Islet precursor cell (in vitro differentiated cells): ENCODE measurements at regions not wholly inside any gene's neighbourhood (a gene's known extent, or its start where the extent isn't known, plus 50 kb on each side); places are given as distances from the start of the nearest gene placed in this dataset.
"Not testable (repeated sequence)": the region's sequence is repeated elsewhere in the genome, so short reads cannot be mapped to it uniquely, and the experiment has no call there.

Experiments used
- DNase-seq: peaks from one replicate; pipeline ENCODE4 v3.0.0-alpha.2; 2018

DNA sequence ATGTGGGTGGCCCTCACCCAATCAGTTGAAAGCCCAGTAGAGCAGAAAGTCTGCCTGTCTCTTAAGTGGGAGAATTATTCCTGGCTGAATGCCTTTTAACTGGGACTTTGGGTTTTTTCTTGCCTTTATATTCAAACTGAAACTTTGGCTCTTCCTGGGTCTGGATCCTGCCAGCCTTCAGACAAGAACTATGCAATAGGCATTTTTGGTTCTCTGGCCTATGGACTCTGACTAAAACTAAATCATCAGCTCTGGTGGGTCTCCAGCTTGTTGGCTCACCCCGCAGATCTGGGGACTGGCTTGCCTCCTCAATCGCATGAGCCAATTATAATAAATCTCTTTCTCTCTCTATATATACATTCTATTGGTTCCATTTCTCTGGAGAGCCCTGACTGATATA lies 173.0 kb upstream of the IGF1 start:
- DNase-seq: no peak

GRCh38 chr12:102652645-102653313 lies 172.4 kb upstream of the IGF1 start:
- no peak for DNase-seq

GRCh38 chr12:102645968-102646367 lies 165.6 kb upstream of the IGF1 start:
- no peak for DNase-seq

DNA sequence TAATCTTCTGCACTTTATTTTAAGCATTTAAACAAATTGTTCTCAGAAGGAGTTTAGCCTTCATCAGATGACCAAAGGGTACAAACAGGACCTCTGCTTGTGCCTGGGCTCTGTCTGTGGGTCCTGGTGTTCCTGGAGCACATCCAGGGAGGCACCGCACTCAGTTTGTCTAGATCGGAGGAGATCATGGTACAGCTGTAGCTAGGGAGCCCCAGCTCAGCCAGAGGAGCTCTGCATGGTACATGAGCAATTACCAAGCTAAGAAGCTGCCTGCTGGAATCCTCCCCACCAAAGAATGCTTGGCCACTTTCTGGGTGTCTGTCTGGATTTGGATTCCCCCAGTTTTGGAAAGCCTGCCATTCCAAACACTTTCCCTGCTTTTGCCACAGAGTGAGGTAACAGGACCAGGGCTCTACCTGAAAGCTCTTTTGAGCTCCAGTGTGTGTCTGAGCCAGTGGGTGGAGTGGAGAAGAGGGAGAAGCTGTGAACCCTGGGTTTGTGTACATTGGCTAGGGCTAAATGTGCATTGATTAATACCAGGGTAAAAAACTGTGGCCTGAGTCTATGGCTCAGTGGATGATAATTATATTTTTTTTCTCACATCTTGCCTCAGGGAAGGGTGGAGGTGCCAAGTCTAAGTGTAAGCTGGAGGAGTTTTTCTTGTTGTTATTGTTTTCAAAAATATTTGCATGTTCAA lies 163.7 kb upstream of the IGF1 start:
- no peak for DNase-seq

DNA sequence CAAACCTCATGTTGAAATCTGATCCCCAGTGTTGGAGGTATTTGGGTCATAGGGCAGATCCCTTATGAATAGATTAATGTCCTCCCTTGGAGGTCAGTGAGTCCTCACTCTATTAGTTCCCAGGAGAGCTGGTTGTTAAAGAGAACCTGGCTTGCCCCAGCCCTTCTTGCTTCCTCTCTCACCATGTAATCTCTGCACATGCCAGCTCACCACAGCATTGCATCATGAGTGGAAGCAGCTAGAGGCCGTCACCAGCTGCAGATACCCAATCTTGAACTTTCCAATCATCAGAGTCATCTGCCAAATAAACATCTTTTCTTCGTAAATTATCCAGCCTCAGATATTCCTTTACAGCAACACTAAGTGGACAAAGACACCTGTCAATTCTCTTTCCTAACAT lies 161.8 kb upstream of the IGF1 start:
- DNase-seq: no peak

DNA sequence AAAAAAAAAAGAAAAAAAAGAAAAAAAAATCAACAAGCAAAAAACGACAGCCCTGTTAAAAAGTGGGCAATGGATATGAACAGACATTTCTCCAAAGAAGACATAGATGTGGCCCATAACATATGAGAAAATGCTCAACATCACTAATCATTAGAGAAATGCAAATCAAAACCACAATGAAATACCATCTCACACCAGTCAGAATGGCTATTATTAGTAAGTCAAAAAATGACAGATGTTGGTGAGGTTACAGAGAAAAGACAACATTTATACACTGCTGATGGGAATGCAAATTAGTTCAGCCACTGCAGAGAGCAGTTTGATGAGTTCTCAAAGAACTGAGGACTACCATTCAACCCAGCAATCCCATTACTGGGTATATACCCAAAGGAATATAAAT lies 160.3 kb upstream of the IGF1 start:
- DNase-seq: not testable (repeated sequence)

DNA sequence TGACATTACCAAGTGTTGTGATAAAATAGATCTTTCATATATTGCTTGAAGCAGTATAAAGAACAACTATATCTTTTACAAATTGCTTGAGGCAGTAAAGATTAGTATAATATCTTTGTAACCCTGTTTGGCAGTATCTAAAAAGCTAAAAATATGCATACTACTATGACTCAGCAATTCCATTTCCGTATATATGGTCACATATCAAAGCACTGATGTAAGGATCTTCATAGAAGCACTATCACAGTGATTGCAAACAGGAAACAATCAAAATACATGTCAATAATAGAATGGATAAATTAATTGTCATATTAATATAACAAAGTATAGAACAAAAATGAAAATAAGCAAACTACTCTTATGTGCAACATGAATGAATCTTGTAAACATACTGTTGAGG lies 158.4 kb upstream of the IGF1 start:
- no peak for DNase-seq

DNA sequence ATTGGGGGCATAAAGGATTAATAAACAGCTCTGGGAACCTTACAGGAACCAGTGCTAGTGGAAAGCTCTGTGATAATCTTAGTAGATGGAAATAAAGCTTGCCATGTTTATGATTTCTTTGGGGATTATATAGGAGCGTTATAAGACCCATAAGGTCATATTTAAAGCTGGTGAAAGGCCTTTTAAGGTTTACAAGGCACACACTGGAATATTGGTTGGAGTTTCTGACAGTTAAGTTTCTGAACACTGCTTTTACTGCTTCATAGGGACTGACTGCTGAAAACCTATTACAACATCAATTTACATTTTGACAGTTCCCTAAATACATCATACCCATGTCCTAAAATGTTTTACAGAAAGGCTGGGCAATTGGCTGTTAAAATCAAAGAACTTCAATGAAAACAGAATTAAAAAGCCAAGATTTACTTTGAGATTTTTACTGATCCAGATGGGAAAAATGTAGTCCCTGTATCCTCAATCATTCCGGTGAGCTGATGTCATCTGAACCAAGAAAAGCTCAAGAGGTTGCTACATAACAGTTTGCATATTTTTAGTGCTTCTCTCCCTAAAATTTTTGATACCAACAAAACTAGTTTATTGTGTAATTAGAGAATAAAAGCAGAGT lies 153.7 kb upstream of the IGF1 start:
- DNase-seq: no peak

DNA sequence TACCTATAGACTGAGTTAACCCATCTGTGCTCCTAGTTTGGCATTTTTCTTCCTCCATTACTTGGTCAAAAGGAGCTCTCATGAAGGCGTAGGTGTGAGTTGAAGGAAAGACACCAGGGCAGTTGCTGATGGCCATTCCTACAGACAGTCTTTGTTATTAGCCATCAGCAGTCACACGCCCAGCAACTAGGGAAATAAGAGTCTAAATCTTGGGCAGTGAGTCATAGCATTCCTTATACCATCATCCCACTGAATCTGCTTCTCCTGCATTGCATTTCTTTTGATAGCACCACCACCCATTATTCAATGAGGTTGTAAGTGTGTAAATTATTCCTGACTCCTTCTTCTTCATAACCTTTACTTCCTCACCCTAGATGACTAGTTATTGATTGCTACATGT lies 150.9 kb upstream of the IGF1 start:
- DNase-seq: peak; percentile 73

GRCh38 chr12:102629262-102629888 lies 149.0 kb upstream of the IGF1 start:
- DNase-seq: no peak

- DNase-seq: no peak
Measured at GRCh38 chr12:102625819-102626218, 145.5 kb upstream of the IGF1 start.

GRCh38 chr12:102622618-102623017 lies 142.3 kb upstream of the IGF1 start:
- DNase-seq: no peak

GRCh38 chr12:102618197-102618877 lies 138.0 kb upstream of the IGF1 start:
- DNase-seq: no peak

DNA sequence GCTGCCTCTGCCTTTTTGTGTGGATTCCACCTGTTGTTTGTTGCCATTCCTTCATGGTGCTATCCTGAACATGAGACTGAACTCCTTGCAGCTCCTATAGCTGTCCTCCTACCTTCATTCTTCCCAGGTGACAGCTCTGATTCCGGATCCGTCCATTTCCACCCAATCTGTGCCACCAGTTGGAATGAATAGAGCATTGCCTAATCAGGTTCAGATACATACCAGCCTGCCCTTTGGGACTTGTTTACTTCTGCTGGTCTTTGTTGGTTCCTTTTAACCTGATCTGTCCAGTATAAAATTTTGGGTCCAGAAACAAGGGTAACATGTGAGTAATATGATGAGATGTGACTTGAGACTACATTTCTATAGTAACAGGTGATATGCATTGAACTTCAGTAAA lies 136.3 kb upstream of the IGF1 start:
- DNase-seq: no peak

DNA sequence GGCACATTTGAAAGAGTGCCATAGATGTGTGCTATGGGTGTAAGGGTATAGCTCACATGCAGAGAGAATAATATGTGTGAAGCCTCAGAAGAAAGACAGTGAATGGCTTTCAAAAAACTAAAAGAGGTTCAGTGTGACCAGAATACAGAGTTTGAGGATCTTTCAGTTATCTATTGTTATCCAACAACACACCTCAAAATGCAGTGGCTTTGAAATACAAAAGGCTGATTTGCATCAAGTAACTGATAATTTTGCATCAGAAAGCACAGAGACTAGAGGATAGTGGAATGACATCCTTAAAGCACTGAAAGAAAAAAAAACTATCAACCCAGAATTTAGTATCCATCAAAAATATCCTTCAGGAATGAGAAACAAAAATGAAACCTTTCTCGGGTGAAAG lies 131.6 kb upstream of the IGF1 start:
- DNase-seq: no peak

GRCh38 chr12:102609996-102610395 lies 129.6 kb upstream of the IGF1 start:
- DNase-seq: no peak

DNA sequence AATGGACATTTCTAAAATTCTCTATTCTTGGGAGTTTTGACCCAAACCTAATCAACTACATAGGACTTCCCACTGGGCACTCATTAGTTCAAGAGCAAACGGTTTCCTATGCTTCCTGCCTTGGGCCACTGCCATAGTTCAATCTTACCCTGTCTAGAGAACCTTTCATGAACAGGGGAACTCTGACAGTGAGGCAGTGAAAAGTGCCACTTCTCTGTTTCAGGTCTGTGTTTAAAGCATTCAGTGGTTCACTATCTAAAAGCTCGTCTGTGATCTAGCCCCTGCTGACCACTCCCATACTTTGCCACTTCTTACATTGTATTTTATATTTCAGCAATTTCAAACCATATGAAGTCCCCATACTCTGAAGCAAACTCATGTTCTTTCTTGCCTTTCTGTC lies 122.7 kb upstream of the IGF1 start:
- no peak for DNase-seq

DNA sequence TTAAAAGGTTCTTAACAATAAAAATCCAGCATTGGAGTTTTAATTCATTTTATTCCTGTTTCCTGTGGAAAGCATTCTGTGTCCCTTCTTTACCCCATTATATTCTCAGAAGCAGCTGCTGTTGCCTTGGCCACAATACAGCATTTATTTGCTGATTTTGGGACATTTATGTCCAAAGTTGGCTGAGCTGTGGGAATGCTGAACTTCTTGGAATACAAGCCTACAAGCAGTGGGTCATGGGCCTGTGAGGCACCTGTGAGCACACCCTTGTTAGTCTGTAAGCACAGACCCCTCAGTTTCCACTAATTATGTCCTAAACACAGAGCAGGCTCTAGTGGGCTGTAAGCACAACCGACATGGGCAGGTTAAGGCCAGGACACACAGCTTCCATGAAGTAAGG lies 122.2 kb upstream of the IGF1 start:
- no peak for DNase-seq

DNA sequence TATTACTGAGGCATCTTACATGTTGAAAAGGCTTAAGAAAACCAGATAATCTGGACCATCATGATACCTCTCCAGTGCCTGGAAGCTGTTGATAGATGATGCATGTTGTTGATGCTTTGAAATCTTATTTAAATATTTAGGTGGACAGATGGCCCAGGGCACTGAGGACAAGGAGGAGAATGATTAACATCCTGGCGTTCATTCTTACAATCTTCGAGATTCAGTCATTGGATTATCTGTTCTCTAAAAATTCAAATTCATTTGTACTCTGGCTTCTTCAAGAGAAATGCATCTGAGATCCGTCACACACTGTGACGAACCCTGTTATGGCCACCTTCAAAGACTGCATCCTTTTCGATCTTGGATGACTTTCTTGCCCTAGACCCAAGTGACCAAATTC lies 121.3 kb upstream of the IGF1 start:
- no peak for DNase-seq

DNA sequence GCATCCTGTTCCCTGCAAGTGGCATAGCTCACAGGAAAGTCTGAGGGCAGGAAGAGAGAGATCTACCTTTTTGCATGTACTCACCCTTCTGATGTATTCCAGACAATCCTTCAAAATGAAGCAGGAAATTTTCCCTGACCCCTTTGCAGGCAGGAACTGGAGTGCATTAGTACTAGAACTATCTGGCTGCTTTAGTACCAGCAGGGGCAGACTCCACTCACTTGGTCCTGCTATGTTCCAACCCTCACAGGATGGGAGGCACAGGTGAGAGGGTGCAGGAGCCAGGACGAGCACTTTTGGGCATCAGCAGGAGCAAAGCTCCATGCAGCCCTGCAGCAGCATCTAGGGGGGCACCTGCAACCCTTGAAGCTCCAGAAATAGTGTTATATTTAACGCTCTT lies 116.3 kb upstream of the IGF1 start:
- DNase-seq: no peak

- no peak for DNase-seq
Measured at GRCh38 chr12:102596031-102596430, 115.7 kb upstream of the IGF1 start.

DNA sequence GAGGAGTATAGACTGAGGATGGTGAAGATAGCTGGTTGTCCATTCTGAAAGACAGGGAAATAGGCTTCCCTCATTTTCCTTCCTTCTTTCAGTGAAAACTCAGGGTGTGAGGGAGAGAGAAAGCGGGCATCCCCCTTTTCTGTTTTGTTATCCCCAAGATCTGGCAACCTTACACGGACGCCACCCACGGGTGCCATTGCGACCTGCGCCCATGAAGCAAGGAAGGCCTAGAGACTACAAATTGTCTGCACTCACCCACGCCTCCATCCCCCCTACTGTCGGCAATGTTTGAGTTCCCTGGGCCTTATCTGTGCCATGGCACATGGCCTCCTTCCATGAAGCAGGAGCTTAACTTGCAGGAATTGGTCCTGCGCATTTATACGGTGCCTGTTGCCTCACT lies 115.0 kb upstream of the IGF1 start:
- DNase-seq: no peak

GRCh38 chr12:102593134-102593533 lies 112.8 kb upstream of the IGF1 start:
- DNase-seq: no peak
